A549 (cell line): ENCODE measurements at regions not wholly inside any gene's neighbourhood (a gene's known extent, or its start where the extent isn't known, plus 50 kb on each side); places are given as distances from the start of the nearest gene placed in this dataset.

Experiments used
- CEBPB ChIP-seq, 2 experiments: fragments of >200 bp in 1 of 2; sonication (Bioruptor Twin) in 1 of 2; formaldehyde crosslinking in 1 of 2; IDR thresholded peaks; 2 replicates each; pipeline ENCODE4 v1.6.1; 2012 to 2016
- JUN ChIP-seq, 2 experiments: fragments of >200 bp; sonication (Bioruptor Twin); formaldehyde crosslinking; IDR thresholded peaks; 2 replicates in 1 of 2; 3 replicates in 1 of 2; pipeline ENCODE4 v1.6.1; 2016 to 2017
- MAZ ChIP-seq: fragments of 150-350 bp; IDR thresholded peaks from 2 replicates; pipeline ENCODE4 v1.6.1; 2014; ENCODE audit warnings: antibody characterized with exemption, low read depth, low read length, borderline replicate concordance
- POLR2A ChIP-seq: IDR thresholded peaks from 2 replicates; pipeline ENCODE4 v1.6.1; 2012; ENCODE audit warnings: mild to moderate bottlenecking, low read length
- RFX5 ChIP-seq: fragments of 450-650 bp; IDR thresholded peaks from 2 replicates; pipeline ENCODE4 v1.7.1; 2014; ENCODE audit warnings: antibody characterized with exemption, mild to moderate bottlenecking, moderate library complexity
- TF ChIP-seq, protein P1 (sequence below): fragments of 450-650 bp; IDR thresholded peaks from 2 replicates; pipeline ENCODE4 v1.6.1; 2014; ENCODE audit warnings: antibody characterized with exemption
- TF ChIP-seq, protein P2 (sequence below): fragments of 250-450 bp; sonication (Bioruptor Pico); IDR thresholded peaks from 2 replicates; pipeline ENCODE4 v1.5.0; 2021; ENCODE audit warnings: mild to moderate bottlenecking, moderate library complexity, borderline replicate concordance
- TF ChIP-seq, protein P3 (sequence below): fragments of >200 bp; sonication (Bioruptor Twin); formaldehyde crosslinking; IDR thresholded peaks from 3 replicates; pipeline ENCODE4 v1.5.1; 2016
- TF ChIP-seq, protein P4 (sequence below): fragments of >200 bp; sonication (Bioruptor Twin); formaldehyde crosslinking; IDR thresholded peaks from 3 replicates; pipeline ENCODE4 v1.6.1; 2016

DNA sequence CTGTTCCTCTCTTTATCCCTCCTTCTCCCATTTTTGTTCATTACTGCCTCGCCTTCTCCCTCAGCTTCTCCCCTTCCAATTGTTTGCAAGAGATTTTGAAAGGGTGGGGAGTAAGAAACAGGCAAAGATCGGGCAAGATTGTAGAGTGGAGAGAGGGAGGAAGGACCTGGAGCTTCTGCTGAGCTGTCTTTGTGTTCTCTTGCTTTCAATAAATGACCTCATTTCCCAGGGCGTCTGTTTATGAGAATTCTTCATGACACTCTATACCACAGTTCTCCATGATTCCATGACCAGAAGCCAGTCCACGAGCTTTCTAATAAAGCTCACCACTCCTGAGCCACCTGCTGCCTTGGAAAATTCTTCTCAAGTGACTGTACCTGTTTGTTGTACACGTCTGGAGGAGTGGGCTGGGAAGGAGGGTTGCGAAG, 50.0 kb upstream of the PLEKHG1 start:
- TF ChIP-seq RFX5 (no peak), JUN (IDR thresholded peaks at IDR 0.05) (no peak), CEBPB (IDR thresholded peaks at IDR 0.05) (no peak), POLR2A (no peak), MAZ (no peak)
- TF ChIP-seq, protein P1, sequence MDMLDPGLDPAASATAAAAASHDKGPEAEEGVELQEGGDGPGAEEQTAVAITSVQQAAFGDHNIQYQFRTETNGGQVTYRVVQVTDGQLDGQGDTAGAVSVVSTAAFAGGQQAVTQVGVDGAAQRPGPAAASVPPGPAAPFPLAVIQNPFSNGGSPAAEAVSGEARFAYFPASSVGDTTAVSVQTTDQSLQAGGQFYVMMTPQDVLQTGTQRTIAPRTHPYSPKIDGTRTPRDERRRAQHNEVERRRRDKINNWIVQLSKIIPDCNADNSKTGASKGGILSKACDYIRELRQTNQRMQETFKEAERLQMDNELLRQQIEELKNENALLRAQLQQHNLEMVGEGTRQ, result no peak
- TF ChIP-seq, protein P2, sequence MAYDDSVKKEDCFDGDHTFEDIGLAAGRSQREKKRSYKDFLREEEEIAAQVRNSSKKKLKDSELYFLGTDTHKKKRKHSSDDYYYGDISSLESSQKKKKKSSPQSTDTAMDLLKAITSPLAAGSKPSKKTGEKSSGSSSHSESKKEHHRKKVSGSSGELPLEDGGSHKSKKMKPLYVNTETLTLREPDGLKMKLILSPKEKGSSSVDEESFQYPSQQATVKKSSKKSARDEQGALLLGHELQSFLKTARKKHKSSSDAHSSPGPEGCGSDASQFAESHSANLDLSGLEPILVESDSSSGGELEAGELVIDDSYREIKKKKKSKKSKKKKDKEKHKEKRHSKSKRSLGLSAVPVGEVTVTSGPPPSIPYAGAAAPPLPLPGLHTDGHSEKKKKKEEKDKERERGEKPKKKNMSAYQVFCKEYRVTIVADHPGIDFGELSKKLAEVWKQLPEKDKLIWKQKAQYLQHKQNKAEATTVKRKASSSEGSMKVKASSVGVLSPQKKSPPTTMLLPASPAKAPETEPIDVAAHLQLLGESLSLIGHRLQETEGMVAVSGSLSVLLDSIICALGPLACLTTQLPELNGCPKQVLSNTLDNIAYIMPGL (CRISPR knock-in tag), result no peak
- TF ChIP-seq, protein P3, sequence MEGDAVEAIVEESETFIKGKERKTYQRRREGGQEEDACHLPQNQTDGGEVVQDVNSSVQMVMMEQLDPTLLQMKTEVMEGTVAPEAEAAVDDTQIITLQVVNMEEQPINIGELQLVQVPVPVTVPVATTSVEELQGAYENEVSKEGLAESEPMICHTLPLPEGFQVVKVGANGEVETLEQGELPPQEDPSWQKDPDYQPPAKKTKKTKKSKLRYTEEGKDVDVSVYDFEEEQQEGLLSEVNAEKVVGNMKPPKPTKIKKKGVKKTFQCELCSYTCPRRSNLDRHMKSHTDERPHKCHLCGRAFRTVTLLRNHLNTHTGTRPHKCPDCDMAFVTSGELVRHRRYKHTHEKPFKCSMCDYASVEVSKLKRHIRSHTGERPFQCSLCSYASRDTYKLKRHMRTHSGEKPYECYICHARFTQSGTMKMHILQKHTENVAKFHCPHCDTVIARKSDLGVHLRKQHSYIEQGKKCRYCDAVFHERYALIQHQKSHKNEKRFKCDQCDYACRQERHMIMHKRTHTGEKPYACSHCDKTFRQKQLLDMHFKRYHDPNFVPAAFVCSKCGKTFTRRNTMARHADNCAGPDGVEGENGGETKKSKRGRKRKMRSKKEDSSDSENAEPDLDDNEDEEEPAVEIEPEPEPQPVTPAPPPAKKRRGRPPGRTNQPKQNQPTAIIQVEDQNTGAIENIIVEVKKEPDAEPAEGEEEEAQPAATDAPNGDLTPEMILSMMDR, result no peak
- TF ChIP-seq, protein P4, sequence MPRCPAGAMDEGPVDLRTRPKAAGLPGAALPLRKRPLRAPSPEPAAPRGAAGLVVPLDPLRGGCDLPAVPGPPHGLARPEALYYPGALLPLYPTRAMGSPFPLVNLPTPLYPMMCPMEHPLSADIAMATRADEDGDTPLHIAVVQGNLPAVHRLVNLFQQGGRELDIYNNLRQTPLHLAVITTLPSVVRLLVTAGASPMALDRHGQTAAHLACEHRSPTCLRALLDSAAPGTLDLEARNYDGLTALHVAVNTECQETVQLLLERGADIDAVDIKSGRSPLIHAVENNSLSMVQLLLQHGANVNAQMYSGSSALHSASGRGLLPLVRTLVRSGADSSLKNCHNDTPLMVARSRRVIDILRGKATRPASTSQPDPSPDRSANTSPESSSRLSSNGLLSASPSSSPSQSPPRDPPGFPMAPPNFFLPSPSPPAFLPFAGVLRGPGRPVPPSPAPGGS, result no peak
